Keratinocyte (primary cell): ENCODE measurements at regions not wholly inside any gene's neighbourhood (a gene's known extent, or its start where the extent isn't known, plus 50 kb on each side); places are given as distances from the start of the nearest gene placed in this dataset.

Experiments used
- EZH2 ChIP-seq: IDR thresholded peaks from one replicate; pipeline ENCODE4 v1.6.1; 2012; ENCODE audit warnings: inconsistent platforms, mild to moderate bottlenecking, low read length, moderate library complexity
- TF ChIP-seq, protein P1 (sequence below), 3 experiments: IDR thresholded peaks in 1 of 3; conservative IDR thresholded peaks in 1 of 3; optimal IDR thresholded peaks in 1 of 3; 2 replicates in 2 of 3; 3 replicates in 1 of 3; pipeline versions ENCODE3 to v1.5.1; 2011; ENCODE audit warnings: low read length in 3 of 3, mild to moderate bottlenecking in 3 of 3, moderate library complexity in 2 of 3, control low read depth in 1 of 3, inconsistent platforms in 1 of 3; ENCODE audit not compliant: insufficient read depth in 2 of 3; ENCODE audit errors: extremely low read depth in 1 of 3

DNA sequence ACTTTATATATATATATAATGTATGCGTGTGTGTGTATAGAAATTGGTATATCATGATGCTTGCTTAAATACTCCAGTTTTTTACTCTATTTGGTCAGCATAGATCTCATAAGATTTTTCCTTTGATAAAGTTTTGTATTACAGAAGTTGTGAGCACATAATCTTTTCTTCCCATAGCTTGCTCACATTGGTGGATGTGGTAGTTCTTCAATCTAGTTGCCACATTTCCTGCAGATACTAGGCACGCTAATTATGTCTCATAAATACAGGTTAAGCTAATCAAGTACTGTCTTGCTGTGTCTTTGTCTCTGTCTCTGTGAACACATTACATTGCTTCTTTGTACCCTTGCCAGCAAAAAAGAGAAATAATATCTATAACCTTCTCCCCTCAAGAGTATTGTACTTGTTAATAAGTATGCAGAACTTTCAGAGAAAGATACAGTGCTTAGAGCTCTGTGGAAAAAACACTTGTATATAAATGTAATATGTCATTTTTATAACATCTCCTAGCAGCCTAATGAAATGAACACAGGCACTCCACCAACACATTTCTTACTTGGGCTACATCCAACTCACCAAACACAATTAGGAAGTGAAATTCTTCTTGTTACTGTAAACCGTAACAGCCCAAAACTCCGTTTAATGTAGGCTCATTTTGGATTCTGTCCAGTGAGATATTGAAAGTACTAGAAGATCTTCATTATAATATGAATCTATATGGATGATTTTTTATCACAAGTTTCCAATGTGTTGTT is 306.7 kb upstream of the SLC8A1 start:
- TF ChIP-seq, protein P1, sequence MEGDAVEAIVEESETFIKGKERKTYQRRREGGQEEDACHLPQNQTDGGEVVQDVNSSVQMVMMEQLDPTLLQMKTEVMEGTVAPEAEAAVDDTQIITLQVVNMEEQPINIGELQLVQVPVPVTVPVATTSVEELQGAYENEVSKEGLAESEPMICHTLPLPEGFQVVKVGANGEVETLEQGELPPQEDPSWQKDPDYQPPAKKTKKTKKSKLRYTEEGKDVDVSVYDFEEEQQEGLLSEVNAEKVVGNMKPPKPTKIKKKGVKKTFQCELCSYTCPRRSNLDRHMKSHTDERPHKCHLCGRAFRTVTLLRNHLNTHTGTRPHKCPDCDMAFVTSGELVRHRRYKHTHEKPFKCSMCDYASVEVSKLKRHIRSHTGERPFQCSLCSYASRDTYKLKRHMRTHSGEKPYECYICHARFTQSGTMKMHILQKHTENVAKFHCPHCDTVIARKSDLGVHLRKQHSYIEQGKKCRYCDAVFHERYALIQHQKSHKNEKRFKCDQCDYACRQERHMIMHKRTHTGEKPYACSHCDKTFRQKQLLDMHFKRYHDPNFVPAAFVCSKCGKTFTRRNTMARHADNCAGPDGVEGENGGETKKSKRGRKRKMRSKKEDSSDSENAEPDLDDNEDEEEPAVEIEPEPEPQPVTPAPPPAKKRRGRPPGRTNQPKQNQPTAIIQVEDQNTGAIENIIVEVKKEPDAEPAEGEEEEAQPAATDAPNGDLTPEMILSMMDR (optimal IDR thresholded peaks at IDR 0.05 in 1 of 3, IDR thresholded peaks at IDR 0.05 in 1 of 3, conservative IDR thresholded peaks at IDR 0.05 in 1 of 3; ENCODE audit: extremely low read depth in 1 of 3, insufficient read depth in 2 of 3, low read length in 3 of 3) = no peak
- no peak for TF ChIP-seq EZH2
